ENCODE measurements at regions not wholly inside any gene's neighbourhood (a gene's known extent, or its start where the extent isn't known, plus 50 kb on each side); places are given as distances from the start of the nearest gene placed in this dataset.
A peak's percentile ranks its signal among the peaks of the same experiment; 100 is the strongest.
"Not testable (repeated sequence)": the region's sequence is repeated elsewhere in the genome, so short reads cannot be mapped to it uniquely, and the experiment has no call there.

GRCh38 chr9:63912451-63912850 lies 1372.6 kb downstream of the FOXD4L5 start:
- DNase-seq (ENCODE audit: low read depth in 3 of 3), result not testable (repeated sequence)

- not testable (repeated sequence) for DNase-seq (ENCODE audit: low read depth in 3 of 3)
Observed at GRCh38 chr9:63909076-63909475, 1375.9 kb downstream of the FOXD4L5 start.

- DNase-seq (ENCODE audit: low read depth in 3 of 3), result not testable (repeated sequence)
Observed at GRCh38 chr9:63899637-63900190, 1385.3 kb downstream of the FOXD4L5 start.

DNA sequence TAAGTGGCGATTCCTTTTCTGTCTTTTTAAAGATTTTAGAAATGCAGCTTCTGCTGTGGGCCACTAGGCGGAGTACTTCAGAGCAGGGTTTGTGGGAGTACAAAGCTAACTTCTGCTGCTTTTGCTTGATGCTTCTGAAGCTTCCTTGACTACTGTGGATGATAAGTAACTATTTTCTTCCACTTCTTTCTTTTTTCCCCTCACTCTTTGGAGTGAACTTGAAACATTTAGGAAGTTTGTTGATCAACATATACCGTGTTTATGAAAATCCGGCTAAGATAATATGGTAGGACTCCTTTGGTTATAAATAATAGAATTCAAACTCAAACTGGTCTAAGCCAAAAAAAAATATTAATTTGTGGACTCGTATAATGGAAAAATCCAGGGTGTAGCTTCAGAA lies 1403.6 kb downstream of the FOXD4L5 start:
- DNase-seq (ENCODE audit: low read depth in 3 of 3), result not testable (repeated sequence)

GRCh38 chr9:63876380-63876779 lies 1408.6 kb downstream of the FOXD4L5 start:
- DNase-seq (ENCODE audit: low read depth in 3 of 3), result not testable (repeated sequence)

DNA sequence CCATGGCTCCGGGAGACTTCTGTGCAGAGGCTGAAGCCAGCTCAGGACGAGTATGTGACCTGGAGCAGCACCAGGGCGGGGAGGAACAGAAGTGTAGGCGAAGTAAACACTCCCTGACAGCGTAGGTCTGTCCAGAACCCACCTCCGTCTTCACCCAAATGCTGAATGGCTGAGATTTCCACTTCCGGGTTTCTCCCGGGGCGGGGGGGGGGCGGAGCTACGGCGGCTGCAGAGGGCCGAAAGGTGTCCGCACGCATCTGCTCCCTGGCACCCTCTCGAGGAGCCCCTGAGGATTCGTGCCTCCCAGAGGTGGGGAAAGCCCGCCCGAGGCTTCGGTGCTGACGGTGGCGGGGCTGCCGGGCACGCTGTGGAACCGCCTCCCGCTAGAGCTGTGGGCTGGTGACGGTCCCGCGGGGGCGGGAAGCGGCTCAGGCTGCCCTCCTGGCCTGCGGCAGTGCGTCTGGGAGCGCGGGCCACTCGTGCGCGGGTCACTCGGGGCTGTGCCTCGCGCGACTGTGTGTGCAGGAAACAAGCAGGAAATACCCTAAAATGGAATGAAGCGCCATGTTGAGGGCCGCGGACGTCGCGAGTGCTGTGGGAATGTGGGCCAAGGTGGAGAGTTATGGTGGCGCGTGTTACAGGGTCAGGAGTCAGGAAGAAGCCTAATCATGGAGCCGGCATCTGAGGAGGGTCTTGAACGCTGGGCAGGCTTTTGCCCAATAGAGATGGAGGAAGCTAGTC lies 1425.4 kb downstream of the FOXD4L5 start:
- DNase-seq (ENCODE audit: low read depth in 3 of 3), result no peak

DNA sequence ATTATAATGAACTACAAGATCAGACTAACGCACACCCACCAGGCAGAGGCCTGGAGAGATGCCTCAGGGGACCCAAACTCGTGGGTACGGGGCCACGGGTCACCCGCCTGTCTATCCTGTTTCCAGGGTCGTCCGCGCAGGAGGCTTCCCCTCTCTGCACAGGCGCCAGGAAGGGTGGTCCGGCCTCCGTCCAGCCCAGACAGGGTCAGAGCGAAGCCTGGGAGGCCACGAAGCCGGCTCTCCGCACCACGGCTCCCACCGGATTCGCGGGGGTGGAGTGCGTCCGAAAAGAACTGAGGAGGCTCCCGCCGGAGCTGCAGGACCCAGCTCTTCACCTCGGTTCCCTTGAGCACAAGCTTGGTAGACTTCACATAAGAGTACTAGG lies 1425.9 kb downstream of the FOXD4L5 start:
- DNase-seq (ENCODE audit: low read depth in 3 of 3), result not testable (repeated sequence)

DNA sequence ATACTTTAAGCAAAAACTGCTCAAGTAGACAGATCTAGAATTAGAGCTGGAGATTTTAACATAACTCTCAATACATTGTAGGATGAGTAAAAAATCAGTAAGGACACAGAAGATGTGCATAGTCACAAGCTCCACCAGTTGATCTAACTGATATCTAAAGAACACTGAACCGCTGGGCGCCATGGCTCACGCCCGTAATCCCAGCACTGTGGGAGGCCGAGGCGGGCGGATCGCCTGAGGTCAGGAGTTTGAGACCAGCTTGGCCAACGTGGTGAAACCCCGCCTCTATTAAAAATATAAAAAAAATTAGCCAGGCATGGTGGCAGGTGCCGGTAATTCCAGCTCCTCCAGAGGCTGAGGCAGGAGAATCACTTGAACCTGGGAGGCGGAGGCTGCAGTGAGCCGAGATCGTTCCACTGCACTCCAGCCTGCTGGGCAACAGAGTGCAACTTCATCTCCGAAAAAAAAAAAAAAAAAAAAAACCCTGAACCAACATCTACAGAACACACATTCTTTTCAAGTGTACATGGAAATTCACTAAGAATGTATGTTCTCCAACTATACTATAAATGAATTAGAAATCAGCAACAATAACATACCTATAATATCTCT lies 1431.8 kb downstream of the FOXD4L5 start:
- DNase-seq (ENCODE audit: low read depth in 3 of 3), result not testable (repeated sequence)

DNA sequence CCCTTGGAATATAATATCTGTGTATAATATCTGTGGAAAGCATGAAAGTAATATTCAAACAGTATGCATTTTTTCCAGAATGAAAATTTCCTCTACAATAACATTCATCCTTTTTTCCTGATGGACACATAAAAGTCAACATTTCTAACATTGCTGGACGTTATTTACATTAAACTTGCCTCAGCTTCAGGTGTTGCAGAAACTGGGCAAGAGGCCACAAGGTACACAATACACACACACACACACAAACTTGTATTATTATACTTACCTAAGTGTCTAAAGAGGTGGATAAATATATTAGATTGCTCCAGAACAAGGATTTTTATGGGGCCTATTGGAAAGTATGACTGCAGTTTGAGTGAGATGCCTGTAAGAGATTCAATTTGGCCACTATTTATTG lies 1460.2 kb downstream of the FOXD4L5 start:
- DNase-seq (ENCODE audit: low read depth in 3 of 3), result not testable (repeated sequence)

- not testable (repeated sequence) for DNase-seq (ENCODE audit: low read depth in 3 of 3)
Observed at GRCh38 chr9:63823375-63824201, 1461.4 kb downstream of the FOXD4L5 start.

DNA sequence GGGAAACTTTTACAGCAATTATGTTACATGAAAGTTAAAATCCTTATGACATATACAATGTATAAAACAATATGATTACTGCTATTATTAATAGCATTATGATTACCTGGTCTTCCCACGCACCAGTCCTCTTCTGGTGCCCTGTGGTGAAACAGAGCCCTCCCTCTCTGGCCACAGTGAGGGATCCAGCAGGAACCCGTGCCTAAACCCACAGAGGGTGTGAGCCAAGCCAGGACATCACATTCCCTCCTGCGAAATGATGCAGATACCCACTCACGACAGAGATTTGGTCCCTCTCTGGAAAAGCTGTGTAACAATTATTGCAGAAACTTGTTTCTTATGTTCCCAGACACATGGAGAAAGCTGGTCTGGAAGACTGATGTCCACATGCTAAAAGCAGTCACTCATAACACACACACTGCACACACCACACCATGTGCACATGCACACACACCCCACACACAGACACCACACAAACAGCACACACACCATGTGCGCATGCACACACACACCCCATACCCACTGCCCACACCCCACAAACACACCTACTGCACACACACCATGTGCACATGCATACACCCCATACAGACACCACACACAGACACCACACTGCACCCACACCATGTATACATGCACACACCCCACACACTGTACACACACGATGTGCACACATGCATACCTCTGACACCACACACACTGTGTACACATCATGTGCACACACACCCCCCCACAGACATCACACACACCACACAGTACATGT lies 1462.2 kb downstream of the FOXD4L5 start:
- DNase-seq (ENCODE audit: low read depth in 3 of 3), result not testable (repeated sequence)

DNA sequence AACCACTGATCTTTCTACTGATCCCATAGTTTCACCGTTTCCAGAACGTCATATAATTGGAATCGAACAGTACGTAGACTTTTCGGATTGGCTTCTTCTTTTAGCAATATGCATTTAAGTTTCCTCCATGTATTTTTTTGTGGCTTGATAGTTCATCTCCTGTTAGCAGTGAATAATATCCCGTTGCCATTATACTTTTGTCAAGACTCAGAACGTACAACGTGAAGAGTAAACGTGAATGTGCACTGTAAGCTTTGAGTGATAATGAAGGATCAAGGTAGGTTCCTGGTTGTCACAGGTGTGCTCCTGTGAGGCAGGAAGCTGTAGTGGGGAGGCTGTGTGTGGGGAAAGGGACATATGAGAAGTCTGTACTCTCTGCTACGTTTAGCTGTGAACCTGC lies 1463.7 kb downstream of the FOXD4L5 start:
- DNase-seq (ENCODE audit: low read depth in 3 of 3), result not testable (repeated sequence)

- not testable (repeated sequence) for DNase-seq (ENCODE audit: low read depth in 3 of 3)
Observed at GRCh38 chr9:63820882-63821281, 1464.1 kb downstream of the FOXD4L5 start.

- not testable (repeated sequence) for DNase-seq (ENCODE audit: low read depth in 3 of 3)
Observed at GRCh38 chr9:63820383-63820782, 1464.6 kb downstream of the FOXD4L5 start.

- DNase-seq (ENCODE audit: low read depth in 3 of 3), result peak; percentile 18 to 50 (median 23)
Observed at GRCh38 chr9:63817622-63818518, 1467.1 kb downstream of the FOXD4L5 start.

DNA sequence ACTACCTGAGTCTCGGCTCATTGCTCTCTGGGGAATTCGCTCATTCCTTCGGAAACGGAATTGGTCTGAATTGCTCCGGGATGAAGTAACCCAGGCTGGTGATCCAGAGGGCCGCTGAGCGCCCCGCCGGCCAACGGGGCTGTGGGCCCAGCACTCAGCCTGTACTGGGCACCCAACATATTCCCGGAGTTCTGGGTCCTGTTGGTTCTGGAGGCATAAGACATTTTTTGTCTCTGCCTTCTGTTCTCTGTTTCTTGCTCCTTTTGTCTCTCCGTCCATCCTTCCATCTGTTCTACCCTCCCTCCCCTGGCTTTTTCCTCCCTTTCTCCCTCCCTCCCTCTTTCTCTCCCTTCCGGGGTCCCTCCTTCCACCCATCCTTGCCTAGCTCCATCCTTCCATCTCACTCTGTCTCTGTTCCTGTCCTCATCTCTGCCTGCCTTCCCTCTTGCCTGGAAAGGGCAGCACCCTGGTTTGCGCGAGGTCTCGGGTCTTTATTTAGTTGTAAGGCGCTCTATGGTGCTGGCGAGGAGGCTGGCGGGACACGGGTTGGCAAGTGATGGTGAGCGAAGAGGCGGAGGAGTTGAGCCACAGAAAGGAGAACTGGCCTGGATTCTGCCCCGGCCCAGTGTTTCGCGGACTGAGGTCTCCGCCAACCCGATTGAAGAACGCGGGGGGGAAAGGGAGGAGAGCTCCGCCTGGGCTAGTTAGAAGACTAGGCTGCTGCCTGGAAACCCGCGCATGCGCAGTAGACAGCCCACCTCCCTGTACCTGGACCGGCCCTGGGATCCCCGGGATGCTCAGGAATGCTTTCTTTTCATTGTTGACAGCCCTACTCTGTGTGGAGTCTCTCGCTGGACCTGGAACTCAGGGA lies 1468.0 kb downstream of the FOXD4L5 start:
- DNase-seq (ENCODE audit: low read depth in 3 of 3), result peak; percentile 27 to 70 (median 58)

GRCh38 chr9:63814970-63815669 lies 1469.9 kb downstream of the FOXD4L5 start:
- DNase-seq (ENCODE audit: low read depth in 3 of 3), result not testable (repeated sequence)

DNA sequence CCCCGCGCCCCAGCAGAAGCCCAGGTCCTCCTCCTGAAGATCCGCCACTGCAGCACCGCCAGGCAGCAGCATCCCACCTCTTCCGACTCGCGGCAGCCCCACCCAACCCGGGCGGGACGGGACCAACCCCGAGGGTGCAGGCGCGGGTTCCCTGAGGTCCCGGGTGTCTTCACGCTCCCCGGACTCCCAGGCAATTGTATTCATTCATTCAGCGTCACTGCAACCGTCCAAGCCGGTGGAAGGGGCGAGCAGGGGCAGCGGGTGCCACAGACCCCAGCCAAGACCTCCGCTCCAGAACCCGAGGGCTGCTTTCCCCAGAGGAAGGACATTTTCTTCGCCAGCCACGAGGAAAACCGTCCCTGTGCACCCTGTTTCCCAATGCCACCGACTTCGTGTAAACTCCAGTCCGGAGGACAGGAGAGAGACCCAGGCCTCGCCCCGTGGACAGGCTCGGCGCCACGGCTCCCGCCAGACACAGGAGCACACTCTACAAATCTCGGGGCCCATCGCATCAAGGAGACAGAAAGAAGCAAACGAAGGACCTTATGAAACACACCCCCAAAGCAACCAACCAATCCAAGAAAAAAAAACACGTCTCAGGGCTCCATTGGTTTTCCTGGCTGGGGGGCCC lies 1471.5 kb downstream of the FOXD4L5 start:
- not testable (repeated sequence) for DNase-seq (ENCODE audit: low read depth in 3 of 3)
